GM12892 (cell line): ENCODE measurements at regions not wholly inside any gene's neighbourhood (a gene's known extent, or its start where the extent isn't known, plus 50 kb on each side); places are given as distances from the start of the nearest gene placed in this dataset.

Experiments
- DNase-seq: peaks from one replicate; pipeline ENCODE4 v3.0.0; 2011; ENCODE audit not compliant: insufficient read length
- FAIRE-seq: peaks from 2 replicates; lab custom pipeline; 2011; peaks lifted over from hg19 to GRCh38; lab: Jason Lieb, UNC
- POLR2A ChIP-seq: IDR thresholded peaks from 2 replicates; pipeline ENCODE4 v1.6.1; 2011; ENCODE audit warnings: low read depth, low read length, control low read depth
- POLR2AphosphoS5 ChIP-seq: IDR thresholded peaks from 2 replicates; pipeline ENCODE4 v1.6.1; 2011; ENCODE audit warnings: low read depth, low read length, control low read depth
- TAF1 ChIP-seq: IDR thresholded peaks from 2 replicates; pipeline ENCODE4 v1.6.1; 2011; ENCODE audit warnings: low read depth, mild to moderate bottlenecking, control low read depth, low read length, borderline replicate concordance

DNA sequence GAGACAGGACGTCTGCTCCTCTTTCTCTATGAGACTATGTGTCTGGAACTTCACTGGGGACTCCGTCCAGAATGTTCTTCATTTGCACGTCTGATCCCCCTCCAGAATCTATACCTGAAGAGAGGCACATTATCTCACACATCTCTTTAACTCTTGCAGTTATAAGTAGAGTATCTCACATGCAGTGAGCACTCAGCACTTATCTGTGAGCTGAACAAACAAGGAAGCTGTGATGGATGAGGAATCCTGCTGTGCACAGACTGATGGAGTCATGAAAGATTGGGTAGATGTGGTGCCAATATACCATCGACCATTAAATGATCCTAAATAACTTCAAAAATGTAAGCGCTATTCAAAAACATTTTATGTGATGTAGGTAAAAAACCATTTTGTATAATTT lies 888.3 kb upstream of the CELF4 start:
- no peak for TF ChIP-seq POLR2AphosphoS5
- TF ChIP-seq POLR2A, result no peak
- no peak for TF ChIP-seq TAF1
- FAIRE-seq, result no peak

GRCh38 chr18:38450876-38451275 lies 885.3 kb upstream of the CELF4 start:
- FAIRE-seq (no peak), DNase-seq (no peak)
- TF ChIP-seq POLR2AphosphoS5 (no peak), POLR2A (no peak), TAF1 (no peak)

More for the DNA sequence above, 888.3 kb upstream of the CELF4 start:
- DNase-seq, result no peak

- FAIRE-seq (no peak), DNase-seq (no peak)
- no peak for TF ChIP-seq POLR2AphosphoS5
- no peak for TF ChIP-seq POLR2A
- TF ChIP-seq TAF1, result no peak
Measured at GRCh38 chr18:38445804-38446145, 880.2 kb upstream of the CELF4 start.

- no peak for TF ChIP-seq TAF1
- TF ChIP-seq POLR2AphosphoS5, result no peak
- TF ChIP-seq POLR2A, result no peak
- no peak for DNase-seq
- FAIRE-seq, result no peak
Measured at GRCh38 chr18:38444971-38445803, 879.6 kb upstream of the CELF4 start.

- FAIRE-seq (no peak), DNase-seq (no peak)
- TF ChIP-seq POLR2A (no peak), TAF1 (no peak), POLR2AphosphoS5 (no peak)
Measured at GRCh38 chr18:38427736-38428135, 862.1 kb upstream of the CELF4 start.

GRCh38 chr18:38427234-38427633 lies 861.6 kb upstream of the CELF4 start:
- FAIRE-seq (no peak), DNase-seq (no peak)

DNA sequence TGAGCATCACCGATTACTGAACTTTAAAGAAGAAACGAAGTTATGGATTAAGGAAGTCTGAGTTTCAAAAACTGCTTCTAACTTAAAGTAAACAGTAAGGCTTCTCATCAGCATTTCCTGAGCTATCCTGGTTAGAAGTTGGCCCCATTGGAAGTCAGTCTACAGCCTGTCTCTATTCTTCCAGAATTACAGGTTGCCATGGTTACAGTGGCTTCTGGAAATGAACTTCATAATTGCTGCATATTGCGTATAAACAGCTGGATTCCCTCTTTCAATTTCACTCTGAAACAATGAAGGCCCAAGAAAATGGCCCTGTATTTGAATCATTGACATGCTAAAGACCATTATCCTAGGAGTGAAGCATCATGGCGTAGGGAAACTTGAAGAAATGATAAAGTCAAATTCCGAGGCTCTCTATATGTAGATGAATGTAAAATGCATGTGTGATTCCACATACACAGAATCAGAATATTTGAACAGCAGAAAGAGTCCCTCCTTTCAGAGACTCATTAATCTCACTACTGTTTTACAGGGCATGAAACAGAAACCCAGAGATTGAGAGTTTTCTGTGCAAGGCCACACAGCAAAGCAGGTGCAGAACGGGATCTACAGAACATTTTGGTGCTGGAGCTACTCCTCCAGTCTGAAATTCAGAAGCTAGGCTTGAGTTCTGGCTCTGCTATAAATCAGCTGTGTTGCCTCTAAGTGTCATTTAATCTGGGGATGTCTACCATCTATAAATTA lies 856.4 kb upstream of the CELF4 start:
- TF ChIP-seq POLR2AphosphoS5, result no peak
- no peak for TF ChIP-seq TAF1
- FAIRE-seq (no peak), DNase-seq (no peak)

More at GRCh38 chr18:38427234-38427633, 861.6 kb upstream of the CELF4 start:
- TF ChIP-seq POLR2A (no peak), TAF1 (no peak)

- DNase-seq, result no peak
- TF ChIP-seq POLR2A, result no peak
- no peak for FAIRE-seq
Measured at GRCh38 chr18:38421021-38421420, 855.4 kb upstream of the CELF4 start.

DNA sequence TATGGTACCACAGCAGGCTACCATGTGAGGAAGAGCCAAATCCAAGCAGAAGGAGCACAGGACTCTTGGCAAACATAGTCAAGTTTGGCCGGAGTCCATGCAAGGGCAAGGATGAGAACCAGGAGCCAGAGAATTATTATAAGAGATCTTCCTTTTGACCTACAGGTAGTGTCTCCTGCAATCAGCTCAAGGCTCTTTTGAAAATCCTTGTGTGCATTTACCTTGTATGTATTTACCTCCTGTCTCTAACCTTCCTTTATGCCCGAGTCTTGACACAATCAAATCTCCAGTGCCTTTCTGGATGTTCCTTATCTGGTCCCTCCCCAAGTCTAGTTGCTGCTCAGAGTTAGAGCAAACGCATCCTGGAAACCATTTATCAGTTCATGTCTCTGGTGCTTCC lies 855.0 kb upstream of the CELF4 start:
- TF ChIP-seq POLR2AphosphoS5, result no peak
- no peak for TF ChIP-seq TAF1
- TF ChIP-seq POLR2A, result no peak
- no peak for FAIRE-seq
- DNase-seq, result no peak

- no peak for FAIRE-seq
- DNase-seq, result no peak
- TF ChIP-seq POLR2A (no peak), TAF1 (no peak), POLR2AphosphoS5 (no peak)
Measured at GRCh38 chr18:38415811-38416210, 850.2 kb upstream of the CELF4 start.

DNA sequence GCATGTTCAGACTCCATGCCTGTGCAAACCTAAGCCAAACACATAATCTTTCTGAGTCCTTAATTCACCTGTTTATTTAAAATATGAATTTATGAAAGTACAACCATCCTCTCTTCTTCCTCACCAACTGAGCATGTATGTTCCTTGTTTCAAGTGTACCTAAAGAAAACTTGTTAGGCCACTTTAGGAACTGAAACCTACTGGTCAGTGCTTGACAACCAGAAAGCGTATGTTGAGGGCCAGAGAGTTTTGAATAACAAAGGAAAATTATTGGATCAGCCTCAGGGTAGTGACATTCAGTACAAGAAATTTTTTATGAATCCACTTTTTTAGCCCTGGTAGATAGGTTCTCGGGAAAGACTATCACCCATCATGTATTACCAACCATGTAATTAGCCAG lies 847.6 kb upstream of the CELF4 start:
- TF ChIP-seq POLR2A (no peak), POLR2AphosphoS5 (no peak), TAF1 (no peak)
- DNase-seq (no peak), FAIRE-seq (no peak)

DNA sequence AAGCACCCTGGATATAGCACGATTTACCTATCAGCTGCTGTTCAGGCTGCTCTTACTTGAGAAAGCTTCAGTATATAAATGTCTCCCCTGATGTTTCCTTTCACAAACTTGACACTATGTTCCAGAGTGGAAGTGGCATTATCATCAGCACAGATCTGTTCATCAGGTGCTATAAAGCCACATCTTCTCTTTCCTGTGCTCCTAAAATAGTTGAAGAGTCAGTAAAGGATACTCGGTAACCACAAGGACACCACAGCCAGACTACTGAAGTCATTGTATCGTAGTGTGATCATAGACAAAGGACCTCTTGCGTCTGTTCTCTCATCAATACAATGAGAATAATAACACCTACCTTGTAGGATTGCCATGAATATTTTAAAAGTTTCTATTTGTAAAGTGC lies 841.0 kb upstream of the CELF4 start:
- DNase-seq (no peak), FAIRE-seq (no peak)
- no peak for TF ChIP-seq POLR2AphosphoS5
- no peak for TF ChIP-seq TAF1
- no peak for TF ChIP-seq POLR2A

DNA sequence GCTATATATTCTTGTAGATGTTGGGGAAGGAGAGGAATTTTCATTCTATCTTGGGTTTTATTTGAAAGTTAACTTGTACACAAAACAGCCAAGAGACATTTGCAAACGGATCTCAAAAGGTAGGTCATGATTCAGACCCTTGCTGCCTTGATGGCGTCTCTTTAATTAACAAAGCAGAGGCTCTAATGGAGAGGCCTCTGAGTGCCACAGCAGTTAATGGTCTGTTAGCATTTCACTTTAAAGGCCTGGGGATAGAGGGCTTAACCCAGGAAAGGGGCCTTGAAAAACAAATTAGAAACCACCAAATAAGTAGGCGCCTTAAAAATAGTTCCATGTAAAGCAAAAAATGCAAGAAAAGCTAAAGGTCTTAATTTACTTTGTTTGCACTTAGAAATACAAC lies 836.9 kb upstream of the CELF4 start:
- TF ChIP-seq TAF1, result no peak
- no peak for TF ChIP-seq POLR2A
- FAIRE-seq (no peak), DNase-seq (no peak)
